GM23338 (cell line): ENCODE measurements at regions not wholly inside any gene's neighbourhood (a gene's known extent, or its start where the extent isn't known, plus 50 kb on each side); places are given as distances from the start of the nearest gene placed in this dataset.

Source experiments
- ATAC-seq: fragments of 200-7000 bp; cut with Tn5 transposase; 3 replicates; pipeline ENCODE4 v1.9.1; 2020
- DNase-seq: peaks from one replicate; pipeline ENCODE4 v3.0.0-alpha.2; 2015; ENCODE audit warnings: low spot score
- H2AFZ ChIP-seq: fragments of 200-600 bp; sonication (generic); 2 replicates; pipeline ENCODE4 v1.8.0; 2016; ENCODE audit warnings: antibody characterized with exemption, mild to moderate bottlenecking, moderate library complexity
- H3F3A ChIP-seq: fragments of 200-600 bp; sonication (generic); replicated peaks from 2 replicates; pipeline ENCODE4 v1.8.0; 2017; ENCODE audit warnings: antibody characterized with exemption, mixed run types, low read depth
- H3K27ac ChIP-seq: fragments of 200-600 bp; sonication (generic); 2 replicates; pipeline ENCODE4 v1.6.1; 2016; ENCODE audit warnings: low read depth
- H3K27me3 ChIP-seq: fragments of 200-600 bp; sonication (generic); 2 replicates; pipeline ENCODE4 v1.8.0; 2016; ENCODE audit warnings: mild to moderate bottlenecking, mixed run types, moderate library complexity; ENCODE audit not compliant: insufficient read depth
- H3K36me3 ChIP-seq: fragments of 200-600 bp; sonication (generic); 2 replicates; pipeline ENCODE4 v1.8.0; 2016; ENCODE audit warnings: mild to moderate bottlenecking; ENCODE audit not compliant: insufficient read depth
- H3K4me1 ChIP-seq: fragments of 200-600 bp; sonication (generic); 2 replicates; pipeline ENCODE4 v1.8.0; 2016; ENCODE audit warnings: mild to moderate bottlenecking, moderate library complexity; ENCODE audit not compliant: insufficient read depth
- H3K4me2 ChIP-seq: fragments of 200-600 bp; sonication (generic); 2 replicates; pipeline ENCODE4 v1.7.1; 2017; ENCODE audit warnings: mixed run types
- H3K4me3 ChIP-seq: fragments of 200-600 bp; sonication (generic); 2 replicates; pipeline ENCODE4 v1.6.1; 2016; ENCODE audit warnings: mixed run types
- H3K79me2 ChIP-seq: fragments of 200-600 bp; sonication (generic); replicated peaks from 2 replicates; pipeline ENCODE4 v1.8.0; 2017; ENCODE audit warnings: mild to moderate bottlenecking; ENCODE audit not compliant: insufficient read depth
- H3K9me2 ChIP-seq: fragments of 200-600 bp; sonication (generic); 2 replicates; pipeline ENCODE4 v1.8.0; 2017; ENCODE audit not compliant: insufficient read depth
- H4K20me1 ChIP-seq: fragments of 200-600 bp; sonication (generic); replicated peaks from 2 replicates; pipeline ENCODE4 v1.8.0; 2017; ENCODE audit warnings: mild to moderate bottlenecking; ENCODE audit not compliant: insufficient read depth
- H3K27ac Mint-ChIP-seq: 2 replicates; pipeline ENCODE4 v1.8.0; 2020; ENCODE audit warnings: inconsistent platforms, mild to moderate bottlenecking, moderate library complexity, mixed read lengths
- H3K27me3 Mint-ChIP-seq: 3 replicates; pipeline ENCODE4 v1.8.0; 2022; ENCODE audit warnings: low read depth, mild to moderate bottlenecking, moderate library complexity, mixed read lengths, inconsistent platforms; ENCODE audit not compliant: insufficient read depth, poor library complexity
- H3K36me3 Mint-ChIP-seq: 3 replicates; pipeline ENCODE4 v1.8.0; 2021; ENCODE audit warnings: low read depth, mild to moderate bottlenecking, inconsistent platforms, moderate library complexity, mixed read lengths
- H3K4me1 Mint-ChIP-seq: 3 replicates; pipeline ENCODE4 v1.8.0; 2020; ENCODE audit warnings: mild to moderate bottlenecking, inconsistent platforms, mixed read lengths
- H3K4me3 Mint-ChIP-seq: 3 replicates; pipeline ENCODE4 v1.8.0; 2021; ENCODE audit warnings: moderate library complexity, mild to moderate bottlenecking, inconsistent platforms, mixed read lengths
- H3K9me3 Mint-ChIP-seq: 3 replicates; pipeline ENCODE4 v1.8.0; 2020; ENCODE audit warnings: moderate library complexity, mild to moderate bottlenecking, inconsistent platforms, mixed read lengths
- CREB1 ChIP-seq: fragments of 250-450 bp; sonication (Bioruptor Pico); IDR thresholded peaks from 2 replicates; pipeline ENCODE4 v1.5.0; 2020; ENCODE audit warnings: low read depth, mild to moderate bottlenecking, moderate library complexity
- CTCF ChIP-seq, 2 experiments: fragments of 200-600 bp in 1 of 2; sonication (generic) in 1 of 2; conservative IDR thresholded peaks; 2 replicates each; pipeline versions ENCODE4 v1.5.1 to v1.6.1; 2016 to 2017; ENCODE audit warnings: antibody characterized with exemption in 2 of 2, low read depth in 2 of 2, mild to moderate bottlenecking in 2 of 2, moderate library complexity in 1 of 2
- NANOG ChIP-seq: IDR thresholded peaks from 2 replicates; pipeline ENCODE4 v1.6.1; 2016; ENCODE audit warnings: antibody characterized with exemption, borderline replicate concordance
- ZNF331 ChIP-seq: fragments of 250-450 bp; sonication (Bioruptor Pico); IDR thresholded peaks from 2 replicates; pipeline ENCODE4 v1.5.0; 2020; ENCODE audit warnings: low read depth, mild to moderate bottlenecking, moderate library complexity
- ZNF462 ChIP-seq: fragments of 250-450 bp; sonication (Bioruptor Pico); IDR thresholded peaks from 2 replicates; pipeline ENCODE4 v1.5.0; 2020; ENCODE audit warnings: mild to moderate bottlenecking, moderate library complexity

GRCh38 chr9:82923092-82923911 lies 139.6 kb downstream of the RASEF start (continued):
- TF ChIP-seq ZNF462 (CRISPR knock-in tag), result no peak
- no peak for TF ChIP-seq CTCF (conservative IDR thresholded peaks at IDR 0.05; ENCODE audit: low read depth in 2 of 2)

- Histone ChIP-seq H3K36me3 (no peaks in the 10 kb centered on the region), H3K79me2 (no peaks in the 10 kb centered on the region), H3K4me1 (peaks cover 10% of the 10 kb centered on the region; the same call in 1 of the 2 replicates), H3K27ac (no peak overlapping the region), H3K27me3 (no peaks in the 10 kb centered on the region), H3K9me2 (peaks cover 3% of the 10 kb centered on the region; the same call in 1 of the 2 replicates), H4K20me1 (no peaks in the 10 kb centered on the region), H3F3A (no peaks in the 10 kb centered on the region), H2AFZ (peak overlapping the region; percentile 93), H3K4me3 (no peak overlapping the region), H3K4me2 (no peak overlapping the region)
- ATAC-seq, result no peak
- Mint-ChIP-seq H3K9me3 (no peaks in the 10 kb centered on the region), H3K4me3 (no peak overlapping the region), H3K27me3 (peaks cover 2% of the 10 kb centered on the region), H3K4me1 (peaks cover 16% of the 10 kb centered on the region), H3K27ac (no peak overlapping the region), H3K36me3 (no peaks in the 10 kb centered on the region; the same call in 2 of the 3 replicates)
- DNase-seq, result no peak
- TF ChIP-seq CREB1 (CRISPR knock-in tag) (no peak), ZNF462 (CRISPR knock-in tag) (no peak), NANOG (no peak), ZNF331 (CRISPR knock-in tag) (no peak)
Measured at GRCh38 chr9:82923912-82924605, 138.9 kb downstream of the RASEF start.
